ENCODE measurements at regions not wholly inside any gene's neighbourhood (a gene's known extent, or its start where the extent isn't known, plus 50 kb on each side); places are given as distances from the start of the nearest gene placed in this dataset.

DNA sequence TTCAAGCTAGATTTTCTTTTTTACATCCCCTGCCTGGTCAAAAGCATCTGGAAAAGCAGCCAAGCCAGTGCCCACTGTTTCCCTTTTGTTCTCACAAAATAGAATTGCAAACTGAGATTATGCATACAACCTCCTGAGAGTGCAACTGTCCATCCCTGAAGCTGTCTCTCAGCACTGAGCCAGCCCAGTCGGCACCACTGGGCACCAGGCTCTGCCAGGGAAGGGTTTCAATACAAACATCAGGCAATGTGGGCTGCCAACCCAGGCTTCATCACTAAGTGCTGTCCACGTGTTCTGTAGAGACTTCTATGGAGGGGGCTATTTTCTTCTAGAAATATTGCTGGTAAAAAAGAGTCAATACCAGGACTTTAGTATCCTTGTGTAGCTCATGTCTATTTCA, 356.3 kb upstream of the TBL1XR1 start:
- peak overlapping the region; percentile 72 for H2AFZ ChIP-seq
- no peaks in the 10 kb centered on the region for H3K36me3 ChIP-seq (ENCODE audit: control insufficient read depth, insufficient read depth, low read length)
- no peak overlapping the region for H3K4me2 ChIP-seq (ENCODE audit: low read length)
- no peak for TF ChIP-seq CTCF (IDR thresholded peaks at IDR 0.05)
- peaks cover 45% of the 10 kb centered on the region for H3K4me1 ChIP-seq
- H3K27me3 ChIP-seq (ENCODE audit: control insufficient read depth, insufficient read depth, low read length) = no peaks in the 10 kb centered on the region
- no peaks in the 10 kb centered on the region for H3K9me3 ChIP-seq (ENCODE audit: control insufficient read depth, low read length)
- no peak overlapping the region for H3K4me3 ChIP-seq (ENCODE audit: low read depth, low read length)
- peak overlapping the region; percentile 37 for H3K27ac ChIP-seq
- H3K9ac ChIP-seq = no peak overlapping the region
- H3K79me2 ChIP-seq = no peaks in the 10 kb centered on the region

DNA sequence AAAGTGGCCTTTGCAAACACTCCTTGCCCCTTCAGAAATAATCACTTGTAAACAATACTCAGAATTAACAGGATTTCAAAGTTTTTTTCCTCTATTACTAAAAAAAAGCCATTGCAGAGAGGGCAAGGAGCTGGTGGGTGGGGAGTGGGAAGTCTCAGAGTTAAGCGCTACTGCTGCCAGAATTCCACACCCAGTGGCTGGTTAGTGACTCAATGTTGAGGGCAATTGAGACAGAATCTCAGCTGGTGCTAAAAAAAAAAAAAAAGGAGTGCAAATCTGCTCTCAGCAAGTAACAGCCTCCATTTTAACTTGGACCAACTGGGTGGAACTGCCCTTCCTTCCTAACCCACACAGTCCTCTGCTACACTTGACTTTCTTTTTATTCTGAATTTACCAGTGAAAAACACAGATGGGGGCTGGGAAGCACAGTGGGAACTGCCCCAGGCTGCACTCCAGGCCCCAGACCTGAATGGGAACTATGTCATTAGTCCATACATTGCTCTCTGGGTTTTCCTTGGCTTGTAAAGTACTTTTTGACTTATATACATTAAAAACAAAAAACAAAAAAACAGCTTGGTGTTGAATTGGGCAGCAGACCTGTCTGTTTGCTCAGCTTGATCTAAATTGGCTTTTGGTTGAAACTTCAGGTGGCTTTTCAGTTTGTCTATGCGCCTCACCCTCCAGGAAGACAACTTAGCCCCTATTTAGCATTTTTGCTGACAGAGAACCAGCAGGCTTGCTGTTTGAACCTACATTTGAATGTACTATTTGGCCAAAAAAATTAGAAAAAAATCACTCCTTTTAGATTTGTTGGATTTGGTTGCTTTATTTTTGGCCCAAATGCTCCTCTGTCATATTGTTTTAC, 357.8 kb upstream of the TBL1XR1 start:
- peak overlapping the region; percentile 49 for H2AFZ ChIP-seq
- no peaks in the 10 kb centered on the region for H3K9me3 ChIP-seq (ENCODE audit: control insufficient read depth, low read length)
- no peak overlapping the region for H3K4me3 ChIP-seq (ENCODE audit: low read depth, low read length)
- H3K79me2 ChIP-seq = no peaks in the 10 kb centered on the region
- peak overlapping the region; percentile 3 for H3K4me2 ChIP-seq (ENCODE audit: low read length)
- no peaks in the 10 kb centered on the region for H3K36me3 ChIP-seq (ENCODE audit: control insufficient read depth, insufficient read depth, low read length)
- H3K9ac ChIP-seq = no peak overlapping the region
- peaks cover 36% of the 10 kb centered on the region for H3K4me1 ChIP-seq
- TF ChIP-seq CTCF (IDR thresholded peaks at IDR 0.05) = no peak
- H3K27ac ChIP-seq = peak overlapping the region; percentile 10
- H3K27me3 ChIP-seq (ENCODE audit: control insufficient read depth, insufficient read depth, low read length) = no peaks in the 10 kb centered on the region

- no peak for TF ChIP-seq CTCF (IDR thresholded peaks at IDR 0.05)
- H3K36me3 ChIP-seq (ENCODE audit: control insufficient read depth, insufficient read depth, low read length) = no peaks in the 10 kb centered on the region
- no peak overlapping the region for H3K4me2 ChIP-seq (ENCODE audit: low read length)
- no peaks in the 10 kb centered on the region for H3K27me3 ChIP-seq (ENCODE audit: control insufficient read depth, insufficient read depth, low read length)
- peaks cover 32% of the 10 kb centered on the region for H3K4me1 ChIP-seq
- no peaks in the 10 kb centered on the region for H3K9me3 ChIP-seq (ENCODE audit: control insufficient read depth, low read length)
- H2AFZ ChIP-seq = peak overlapping the region; percentile 61
- H3K4me3 ChIP-seq (ENCODE audit: low read depth, low read length) = no peak overlapping the region
- no peaks in the 10 kb centered on the region for H3K79me2 ChIP-seq
- H3K9ac ChIP-seq = no peak overlapping the region
- no peak overlapping the region for H3K27ac ChIP-seq
Observed at GRCh38 chr3:177557548-177557947, 360.3 kb upstream of the TBL1XR1 start.

- no peak overlapping the region for H2AFZ ChIP-seq
- H3K4me2 ChIP-seq (ENCODE audit: low read length) = no peak overlapping the region
- H3K79me2 ChIP-seq = no peaks in the 10 kb centered on the region
- H3K27me3 ChIP-seq (ENCODE audit: control insufficient read depth, insufficient read depth, low read length) = no peaks in the 10 kb centered on the region
- H3K9ac ChIP-seq = no peak overlapping the region
- no peaks in the 10 kb centered on the region for H3K36me3 ChIP-seq (ENCODE audit: control insufficient read depth, insufficient read depth, low read length)
- no peak overlapping the region for H3K27ac ChIP-seq
- no peak overlapping the region for H3K4me3 ChIP-seq (ENCODE audit: low read depth, low read length)
- H3K4me1 ChIP-seq = peaks cover 20% of the 10 kb centered on the region
- no peak for TF ChIP-seq CTCF (IDR thresholded peaks at IDR 0.05)
- no peaks in the 10 kb centered on the region for H3K9me3 ChIP-seq (ENCODE audit: control insufficient read depth, low read length)
Observed at GRCh38 chr3:177561365-177561764, 364.1 kb upstream of the TBL1XR1 start.
